ENCODE measurements at regions not wholly inside any gene's neighbourhood (a gene's known extent, or its start where the extent isn't known, plus 50 kb on each side); places are given as distances from the start of the nearest gene placed in this dataset.
A peak's percentile ranks its signal among the peaks of the same experiment; 100 is the strongest.

DNA sequence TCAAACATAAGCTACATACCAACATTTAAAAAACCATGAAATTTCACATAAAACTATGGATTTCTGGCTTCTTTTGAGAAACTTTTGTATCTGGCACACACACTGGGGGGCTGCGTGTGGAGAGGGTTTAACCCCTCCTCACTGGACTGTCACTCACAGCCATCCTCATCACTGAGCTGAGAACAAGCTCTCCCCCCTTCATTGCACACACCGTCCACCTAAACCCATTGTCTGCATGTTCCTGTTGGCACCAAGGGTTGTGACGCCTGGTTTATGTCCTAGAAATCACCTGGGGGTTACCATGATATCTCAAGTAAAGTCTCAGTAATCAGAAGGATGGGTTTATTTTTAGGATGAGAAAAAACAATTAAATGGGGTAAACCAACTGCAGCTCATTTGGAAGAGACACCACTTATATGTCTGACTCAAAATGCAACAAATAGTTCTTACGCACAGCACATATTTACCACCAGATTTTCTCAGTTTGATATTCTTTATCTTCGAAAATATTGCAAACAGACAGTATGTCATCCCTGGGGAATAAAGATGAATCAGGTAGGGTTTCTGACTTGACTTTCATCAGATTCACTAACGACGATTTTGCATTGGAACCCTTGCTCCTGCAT lies 218.5 kb upstream of the KLF6 start (continued):
- TF ChIP-seq, protein P1, sequence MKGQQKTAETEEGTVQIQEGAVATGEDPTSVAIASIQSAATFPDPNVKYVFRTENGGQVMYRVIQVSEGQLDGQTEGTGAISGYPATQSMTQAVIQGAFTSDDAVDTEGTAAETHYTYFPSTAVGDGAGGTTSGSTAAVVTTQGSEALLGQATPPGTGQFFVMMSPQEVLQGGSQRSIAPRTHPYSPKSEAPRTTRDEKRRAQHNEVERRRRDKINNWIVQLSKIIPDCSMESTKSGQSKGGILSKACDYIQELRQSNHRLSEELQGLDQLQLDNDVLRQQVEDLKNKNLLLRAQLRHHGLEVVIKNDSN (CRISPR knock-in tag; IDR thresholded peaks at IDR 0.05) = no peak
- no peak for TF ChIP-seq CREB1 (IDR thresholded peaks at IDR 0.05)
- TF ChIP-seq CREB1 (CRISPR knock-in tag; IDR thresholded peaks at IDR 0.05) = no peak
- no peak for TF ChIP-seq LEF1 (IDR thresholded peaks at IDR 0.05)

DNA sequence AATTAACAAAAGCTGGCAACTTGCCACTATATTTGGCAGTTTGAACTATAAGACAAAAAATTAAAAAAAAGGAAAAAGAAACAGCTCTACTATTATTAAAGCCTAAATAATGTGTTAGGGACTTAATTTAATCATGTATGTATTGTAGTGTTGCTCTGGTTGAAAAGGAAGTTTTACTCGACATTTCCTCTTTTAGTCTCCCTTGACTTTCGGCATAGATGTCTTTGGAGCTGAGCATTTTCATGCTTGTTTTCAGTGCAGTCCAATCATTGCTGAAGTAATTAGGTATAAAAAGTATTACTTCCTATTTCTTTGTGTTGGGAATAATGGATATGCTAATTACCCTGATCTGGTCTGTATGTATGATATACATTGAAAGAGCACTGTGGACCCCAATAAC lies 216.8 kb upstream of the KLF6 start:
- Histone ChIP-seq H3K9ac (ENCODE audit: insufficient read depth in 1 of 2, low read depth in 2 of 2, low read length in 2 of 2) (no peak overlapping the region), H3K9me3 (replicated peaks; ENCODE audit: control insufficient read depth, insufficient read depth, low read depth, low read length) (0 out of 2 replicates have a peak, but pooled peaks cover 2% of the 10 kb centered on the region), H3K27ac (ENCODE audit: extremely low read depth, low read depth, low read length) (no peak overlapping the region), H3K36me3 (ENCODE audit: control insufficient read depth, insufficient read depth, low read length) (no peaks in the 10 kb centered on the region), H3K4me1 (replicated peaks in 1 of 2; ENCODE audit: control insufficient read depth in 2 of 2, insufficient read depth in 2 of 2, low read length in 2 of 2) (no peaks in the 10 kb centered on the region), H3K4me2 (ENCODE audit: insufficient read depth, low read length) (no peak overlapping the region), H3K4me3 (no peak overlapping the region), H3K27me3 (ENCODE audit: control insufficient read depth in 2 of 2, insufficient read depth in 2 of 2, low read length in 2 of 2) (peaks cover 0 to 8% of the 10 kb centered on the region in 2 experiments; a peak in 2 of 5 replicates), H3K79me2 (ENCODE audit: control insufficient read depth, insufficient read depth, low read length) (no peaks in the 10 kb centered on the region), H4K20me1 (replicated peaks; ENCODE audit: control insufficient read depth, insufficient read depth, low read length) (no peaks in the 10 kb centered on the region), H3K9me1 (ENCODE audit: control insufficient read depth, insufficient read depth, low read length) (no peaks in the 10 kb centered on the region), H2AFZ (ENCODE audit: low read depth, low read length) (no peak overlapping the region)
- WGBS (ENCODE audit: insufficient coverage, low coverage, missing lambda C conversion rate) = 46% methylated on average over 2 of the region's 2 CpGs
- no peak for DNase-seq (ENCODE audit: extremely low read depth in 1 of 4, low spot score in 3 of 4)
- POLR2A ChIA-PET = no interaction called here
- in situ Hi-C loops (cut with MboI) = no loop called here
- intact Hi-C loops (cut with micrococcal nuclease) = no loop called here
- no peak for FAIRE-seq
- CTCF ChIA-PET (ENCODE audit: low intra/inter-chr PET ratio) = no interaction called here
- no TSS peak for BruUV-seq (replicated peaks)
- no peak for ATAC-seq
- TF ChIP-seq RBM17 (IDR thresholded peaks at IDR 0.05; ENCODE audit: borderline replicate concordance, low read depth, low read length) (no peak), NFIC (IDR thresholded peaks at IDR 0.05) (peak; percentile 55; the same call in 1 of the 2 replicates)

Data from K562 (cell line).